Fibroblast of lung (primary cell): ENCODE measurements at regions not wholly inside any gene's neighbourhood (a gene's known extent, or its start where the extent isn't known, plus 50 kb on each side); places are given as distances from the start of the nearest gene placed in this dataset.

Experiments
- EZH2 ChIP-seq: IDR thresholded peaks from 2 replicates; pipeline ENCODE4 v1.5.1; 2012; ENCODE audit warnings: low read length, control low read depth, mild to moderate bottlenecking; ENCODE audit errors: missing control alignments
- TF ChIP-seq, protein P1 (sequence below), 2 donors: IDR thresholded peaks in 1 of 2; conservative IDR thresholded peaks in 1 of 2; 1 replicate in 1 of 2; 2 replicates in 1 of 2; pipeline ENCODE4 v1.5.1; 2011 to 2012; ENCODE audit warnings: low read length in 2 of 2, control low read depth in 1 of 2, inconsistent platforms in 1 of 2, low read depth in 1 of 2, mild to moderate bottlenecking in 1 of 2

DNA sequence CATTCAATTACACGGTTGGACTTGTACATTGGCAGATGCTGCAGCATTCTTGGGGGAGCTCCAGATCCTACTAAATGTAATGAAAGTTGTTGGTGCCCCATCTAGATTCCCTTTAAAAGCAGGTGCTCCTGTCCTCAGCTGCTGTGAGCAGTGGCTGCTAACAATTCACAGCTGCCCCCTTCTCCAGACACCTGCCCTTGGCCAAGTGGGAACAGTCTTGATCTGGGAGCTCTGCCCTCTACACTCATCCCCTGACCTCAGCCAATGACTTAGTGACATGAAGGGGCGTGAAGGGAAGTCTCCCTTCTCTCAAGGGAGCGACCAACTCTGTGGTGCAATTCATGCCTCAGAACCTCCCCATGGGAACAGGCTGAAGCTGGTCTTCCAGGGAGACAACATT, 125.7 kb downstream of the EIF4E start:
- no peak for TF ChIP-seq EZH2
- TF ChIP-seq, protein P1, sequence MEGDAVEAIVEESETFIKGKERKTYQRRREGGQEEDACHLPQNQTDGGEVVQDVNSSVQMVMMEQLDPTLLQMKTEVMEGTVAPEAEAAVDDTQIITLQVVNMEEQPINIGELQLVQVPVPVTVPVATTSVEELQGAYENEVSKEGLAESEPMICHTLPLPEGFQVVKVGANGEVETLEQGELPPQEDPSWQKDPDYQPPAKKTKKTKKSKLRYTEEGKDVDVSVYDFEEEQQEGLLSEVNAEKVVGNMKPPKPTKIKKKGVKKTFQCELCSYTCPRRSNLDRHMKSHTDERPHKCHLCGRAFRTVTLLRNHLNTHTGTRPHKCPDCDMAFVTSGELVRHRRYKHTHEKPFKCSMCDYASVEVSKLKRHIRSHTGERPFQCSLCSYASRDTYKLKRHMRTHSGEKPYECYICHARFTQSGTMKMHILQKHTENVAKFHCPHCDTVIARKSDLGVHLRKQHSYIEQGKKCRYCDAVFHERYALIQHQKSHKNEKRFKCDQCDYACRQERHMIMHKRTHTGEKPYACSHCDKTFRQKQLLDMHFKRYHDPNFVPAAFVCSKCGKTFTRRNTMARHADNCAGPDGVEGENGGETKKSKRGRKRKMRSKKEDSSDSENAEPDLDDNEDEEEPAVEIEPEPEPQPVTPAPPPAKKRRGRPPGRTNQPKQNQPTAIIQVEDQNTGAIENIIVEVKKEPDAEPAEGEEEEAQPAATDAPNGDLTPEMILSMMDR (conservative IDR thresholded peaks at IDR 0.05 in 1 of 2, IDR thresholded peaks at IDR 0.05 in 1 of 2; ENCODE audit: low read depth in 1 of 2, low read length in 2 of 2), result no peak
